Upper lobe of left lung (tissue), 4 donors: ENCODE measurements at regions not wholly inside any gene's neighbourhood (a gene's known extent, or its start where the extent isn't known, plus 50 kb on each side); places are given as distances from the start of the nearest gene placed in this dataset.

Experiments
- CTCF ChIP-seq, 6 experiments: fragments of 450-650 bp in 4 of 6; fragments of 200-600 bp in 2 of 6; sonication (generic) in 2 of 6; IDR thresholded peaks; one replicate each; pipeline ENCODE4 v1.5.1; 2016 to 2019; ENCODE audit warnings: antibody characterized with exemption in 6 of 6
- EP300 ChIP-seq, 4 donors: sonication (generic); formaldehyde crosslinking; IDR thresholded peaks; one replicate each; pipeline ENCODE4 v1.5.1; 2017; ENCODE audit warnings: antibody characterized with exemption in 4 of 4, control low read depth in 2 of 4
- POLR2A ChIP-seq, 4 donors: fragments of 450-650 bp; IDR thresholded peaks; one replicate each; pipeline ENCODE4 v1.5.1; 2016 to 2017; ENCODE audit warnings: antibody characterized with exemption in 4 of 4, mild to moderate bottlenecking in 2 of 4
- POLR2AphosphoS5 ChIP-seq, 2 donors: sonication (generic); formaldehyde crosslinking; IDR thresholded peaks; one replicate each; pipeline ENCODE4 v1.5.1; 2017; ENCODE audit warnings: antibody characterized with exemption in 2 of 2

DNA sequence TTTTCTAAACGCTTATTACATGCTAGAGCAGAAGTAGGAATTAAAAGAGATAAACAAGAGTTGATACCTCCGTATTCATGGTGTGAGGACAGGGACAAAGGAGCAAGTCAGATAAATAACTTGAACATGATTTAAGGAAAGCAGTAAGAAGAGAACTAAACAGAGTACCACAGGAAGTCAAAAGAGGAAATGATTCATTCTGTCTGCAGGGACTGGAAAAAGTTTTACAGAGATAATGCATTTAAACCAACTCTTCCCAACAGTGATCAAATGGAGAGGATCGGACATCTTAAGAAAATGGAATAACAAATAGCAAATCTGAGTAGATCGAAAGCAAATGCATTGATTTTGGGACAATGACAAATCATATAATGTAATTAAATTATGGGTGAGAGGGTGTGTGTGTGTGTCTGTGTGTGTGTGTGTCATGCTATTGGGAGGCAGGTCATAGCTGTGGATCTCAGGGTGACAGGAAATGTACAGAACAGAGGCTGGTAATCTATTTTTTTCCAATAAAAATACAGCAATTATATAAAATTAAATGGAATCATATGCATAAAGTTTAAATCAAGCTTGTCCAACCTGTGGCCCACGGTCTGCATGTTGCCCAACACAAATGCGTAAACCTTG is 113.4 kb downstream of the MC4R start:
- TF ChIP-seq CTCF (IDR thresholded peaks at IDR 0.05) (no peak), POLR2AphosphoS5 (IDR thresholded peaks at IDR 0.05) (no peak), EP300 (IDR thresholded peaks at IDR 0.05) (no peak), POLR2A (IDR thresholded peaks at IDR 0.05) (no peak)
